Liver (tissue), 8 donors: ENCODE measurements at regions not wholly inside any gene's neighbourhood (a gene's known extent, or its start where the extent isn't known, plus 50 kb on each side); places are given as distances from the start of the nearest gene placed in this dataset.

Source experiments
- DNase-seq: peaks from one replicate; pipeline ENCODE4 v3.0.0-alpha.2; 2017; ENCODE audit warnings: low spot score
- H3K27ac ChIP-seq, 2 donors: one replicate each; pipeline ENCODE4 v1.7.0; 2013; ENCODE audit warnings: inconsistent platforms in 2 of 2, low read length in 2 of 2, control low read depth in 1 of 2, low read depth in 1 of 2, mild to moderate bottlenecking in 1 of 2
- H3K27me3 ChIP-seq, 4 donors: one replicate each; pipeline versions ENCODE4 v1.6.1 to v1.7.0; 2013; ENCODE audit warnings: low read length in 3 of 4, inconsistent platforms in 1 of 4, mild to moderate bottlenecking in 1 of 4, moderate library complexity in 1 of 4; ENCODE audit not compliant: control insufficient read depth in 4 of 4, insufficient read depth in 4 of 4
- H3K36me3 ChIP-seq, 4 donors: one replicate each; pipeline versions ENCODE4 v1.6.1 to v1.7.0; 2013; ENCODE audit warnings: low read length in 3 of 4, mild to moderate bottlenecking in 3 of 4, low read depth in 1 of 4, moderate library complexity in 1 of 4; ENCODE audit not compliant: control insufficient read depth in 4 of 4, insufficient read depth in 3 of 4
- H3K4me1 ChIP-seq, 4 donors: one replicate each; pipeline versions ENCODE4 v1.6.1 to v1.7.0; 2013; ENCODE audit warnings: low read length in 3 of 4, mild to moderate bottlenecking in 3 of 4, moderate library complexity in 1 of 4; ENCODE audit not compliant: control insufficient read depth in 4 of 4, insufficient read depth in 4 of 4
- H3K4me3 ChIP-seq, 3 donors: one replicate each; pipeline versions ENCODE4 v1.6.1 to v1.7.0; 2013; ENCODE audit warnings: low read length in 3 of 3, control low read depth in 1 of 3, low read depth in 1 of 3, mild to moderate bottlenecking in 1 of 3
- H3K9ac ChIP-seq, 2 donors: one replicate each; pipeline ENCODE4 v1.7.0; 2013; ENCODE audit warnings: low read length in 2 of 2, mild to moderate bottlenecking in 2 of 2, moderate library complexity in 2 of 2, control low read depth in 1 of 2, low read depth in 1 of 2
- H3K9me3 ChIP-seq, 4 donors: one replicate each; pipeline versions ENCODE4 v1.6.1 to v1.7.0; 2013; ENCODE audit warnings: low read length in 3 of 4; ENCODE audit not compliant: control insufficient read depth in 4 of 4
- EGR1 ChIP-seq, 2 donors: IDR thresholded peaks; 2 replicates each; pipeline ENCODE4 v1.6.1; 2016 to 2018; ENCODE audit warnings: antibody characterized with exemption in 2 of 2, low read depth in 2 of 2
- FOXA1 ChIP-seq: IDR thresholded peaks from 2 replicates; pipeline ENCODE4 v1.6.1; 2016; ENCODE audit warnings: antibody characterized with exemption
- FOXA2 ChIP-seq: IDR thresholded peaks from 2 replicates; pipeline ENCODE4 v1.6.1; 2016; ENCODE audit warnings: antibody characterized with exemption
- GABPA ChIP-seq, 2 donors: IDR thresholded peaks in 1 of 2; conservative IDR thresholded peaks in 1 of 2; 2 replicates each; pipeline ENCODE4 v1.6.1; 2016; ENCODE audit warnings: antibody characterized with exemption in 2 of 2, mild to moderate bottlenecking in 1 of 2, moderate library complexity in 1 of 2
- HNF4A ChIP-seq, 2 donors: conservative IDR thresholded peaks; 2 replicates each; pipeline ENCODE4 v1.6.1; 2016; ENCODE audit warnings: antibody characterized with exemption in 2 of 2, mild to moderate bottlenecking in 2 of 2
- MAX ChIP-seq: IDR thresholded peaks from 2 replicates; pipeline ENCODE4 v1.6.1; 2016; ENCODE audit warnings: antibody characterized with exemption
- NR2F2 ChIP-seq: IDR thresholded peaks from 2 replicates; pipeline ENCODE4 v1.6.1; 2016; ENCODE audit warnings: antibody characterized with exemption
- RAD21 ChIP-seq, 2 donors: IDR thresholded peaks; 2 replicates each; pipeline ENCODE4 v1.6.1; 2016; ENCODE audit warnings: antibody characterized with exemption in 2 of 2, mild to moderate bottlenecking in 2 of 2
- RXRA ChIP-seq, 2 donors: IDR thresholded peaks; 2 replicates each; pipeline ENCODE4 v1.6.1; 2017 to 2018; ENCODE audit warnings: antibody characterized with exemption in 2 of 2, mild to moderate bottlenecking in 1 of 2
- SP1 ChIP-seq: IDR thresholded peaks from 2 replicates; pipeline ENCODE4 v1.6.1; 2018; ENCODE audit warnings: antibody characterized with exemption, mild to moderate bottlenecking
- TAF1 ChIP-seq: conservative IDR thresholded peaks from 2 replicates; pipeline ENCODE4 v1.6.1; 2016; ENCODE audit warnings: antibody characterized with exemption, mild to moderate bottlenecking
- YY1 ChIP-seq: IDR thresholded peaks from 2 replicates; pipeline ENCODE4 v1.6.1; 2016; ENCODE audit warnings: antibody characterized with exemption, mild to moderate bottlenecking
- WGBS: extraction: QIAGEN DNeasy Blood & Tissue Kit; methylation state at CpG from one replicate; pipeline ENCODE4 v1.1.7; 2013; 5-methylcytosine and 5-hydroxymethylcytosine counted together
- TF ChIP-seq, protein P1 (sequence below): IDR thresholded peaks from 2 replicates; pipeline ENCODE4 v1.6.1; 2016; ENCODE audit warnings: antibody characterized with exemption
- TF ChIP-seq, protein P2 (sequence below): IDR thresholded peaks from 2 replicates; pipeline ENCODE4 v1.6.1; 2016; ENCODE audit warnings: antibody characterized with exemption, mild to moderate bottlenecking
- TF ChIP-seq, protein P3 (sequence below): fragments of 150-350 bp; IDR thresholded peaks from 2 replicates; pipeline ENCODE4 v1.5.1; 2017; ENCODE audit warnings: improper control_type of control experiment, low read depth, low read length; ENCODE audit not compliant: missing input control
- TF ChIP-seq, protein P4 (sequence below): IDR thresholded peaks from 2 replicates; pipeline ENCODE4 v1.6.1; 2016; ENCODE audit warnings: antibody characterized with exemption
- donor health status: healthy.
- donor health status: healthy.
- donor health status: healthy.
- donor health status: healthy.
- donor health status: healthy.

GRCh38 chr2:184413671-184414229 is 184.6 kb upstream of the ZNF804A start:
- H3K27ac ChIP-seq: no peak overlapping the region
- no peaks in the 10 kb centered on the region for H3K9me3 ChIP-seq
- H3K27me3 ChIP-seq: no peaks in the 10 kb centered on the region
- H3K4me1 ChIP-seq: no peaks in the 10 kb centered on the region
- TF ChIP-seq, protein P1, sequence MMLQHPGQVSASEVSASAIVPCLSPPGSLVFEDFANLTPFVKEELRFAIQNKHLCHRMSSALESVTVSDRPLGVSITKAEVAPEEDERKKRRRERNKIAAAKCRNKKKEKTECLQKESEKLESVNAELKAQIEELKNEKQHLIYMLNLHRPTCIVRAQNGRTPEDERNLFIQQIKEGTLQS: no peak
- TF ChIP-seq EGR1 (IDR thresholded peaks at IDR 0.05; ENCODE audit: low read depth in 2 of 2) (no peak), YY1 (no peak), TAF1 (no peak), FOXA1 (no peak), NR2F2 (no peak), HNF4A (conservative IDR thresholded peaks at IDR 0.05) (no peak), RXRA (IDR thresholded peaks at IDR 0.05) (no peak), MAX (no peak), RAD21 (IDR thresholded peaks at IDR 0.05) (no peak), GABPA (IDR thresholded peaks at IDR 0.05 in 1 of 2, conservative IDR thresholded peaks at IDR 0.05 in 1 of 2) (no peak), SP1 (no peak), FOXA2 (no peak)
- TF ChIP-seq, protein P2, sequence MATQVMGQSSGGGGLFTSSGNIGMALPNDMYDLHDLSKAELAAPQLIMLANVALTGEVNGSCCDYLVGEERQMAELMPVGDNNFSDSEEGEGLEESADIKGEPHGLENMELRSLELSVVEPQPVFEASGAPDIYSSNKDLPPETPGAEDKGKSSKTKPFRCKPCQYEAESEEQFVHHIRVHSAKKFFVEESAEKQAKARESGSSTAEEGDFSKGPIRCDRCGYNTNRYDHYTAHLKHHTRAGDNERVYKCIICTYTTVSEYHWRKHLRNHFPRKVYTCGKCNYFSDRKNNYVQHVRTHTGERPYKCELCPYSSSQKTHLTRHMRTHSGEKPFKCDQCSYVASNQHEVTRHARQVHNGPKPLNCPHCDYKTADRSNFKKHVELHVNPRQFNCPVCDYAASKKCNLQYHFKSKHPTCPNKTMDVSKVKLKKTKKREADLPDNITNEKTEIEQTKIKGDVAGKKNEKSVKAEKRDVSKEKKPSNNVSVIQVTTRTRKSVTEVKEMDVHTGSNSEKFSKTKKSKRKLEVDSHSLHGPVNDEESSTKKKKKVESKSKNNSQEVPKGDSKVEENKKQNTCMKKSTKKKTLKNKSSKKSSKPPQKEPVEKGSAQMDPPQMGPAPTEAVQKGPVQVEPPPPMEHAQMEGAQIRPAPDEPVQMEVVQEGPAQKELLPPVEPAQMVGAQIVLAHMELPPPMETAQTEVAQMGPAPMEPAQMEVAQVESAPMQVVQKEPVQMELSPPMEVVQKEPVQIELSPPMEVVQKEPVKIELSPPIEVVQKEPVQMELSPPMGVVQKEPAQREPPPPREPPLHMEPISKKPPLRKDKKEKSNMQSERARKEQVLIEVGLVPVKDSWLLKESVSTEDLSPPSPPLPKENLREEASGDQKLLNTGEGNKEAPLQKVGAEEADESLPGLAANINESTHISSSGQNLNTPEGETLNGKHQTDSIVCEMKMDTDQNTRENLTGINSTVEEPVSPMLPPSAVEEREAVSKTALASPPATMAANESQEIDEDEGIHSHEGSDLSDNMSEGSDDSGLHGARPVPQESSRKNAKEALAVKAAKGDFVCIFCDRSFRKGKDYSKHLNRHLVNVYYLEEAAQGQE: no peak
- TF ChIP-seq, protein P3, sequence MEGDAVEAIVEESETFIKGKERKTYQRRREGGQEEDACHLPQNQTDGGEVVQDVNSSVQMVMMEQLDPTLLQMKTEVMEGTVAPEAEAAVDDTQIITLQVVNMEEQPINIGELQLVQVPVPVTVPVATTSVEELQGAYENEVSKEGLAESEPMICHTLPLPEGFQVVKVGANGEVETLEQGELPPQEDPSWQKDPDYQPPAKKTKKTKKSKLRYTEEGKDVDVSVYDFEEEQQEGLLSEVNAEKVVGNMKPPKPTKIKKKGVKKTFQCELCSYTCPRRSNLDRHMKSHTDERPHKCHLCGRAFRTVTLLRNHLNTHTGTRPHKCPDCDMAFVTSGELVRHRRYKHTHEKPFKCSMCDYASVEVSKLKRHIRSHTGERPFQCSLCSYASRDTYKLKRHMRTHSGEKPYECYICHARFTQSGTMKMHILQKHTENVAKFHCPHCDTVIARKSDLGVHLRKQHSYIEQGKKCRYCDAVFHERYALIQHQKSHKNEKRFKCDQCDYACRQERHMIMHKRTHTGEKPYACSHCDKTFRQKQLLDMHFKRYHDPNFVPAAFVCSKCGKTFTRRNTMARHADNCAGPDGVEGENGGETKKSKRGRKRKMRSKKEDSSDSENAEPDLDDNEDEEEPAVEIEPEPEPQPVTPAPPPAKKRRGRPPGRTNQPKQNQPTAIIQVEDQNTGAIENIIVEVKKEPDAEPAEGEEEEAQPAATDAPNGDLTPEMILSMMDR: no peak
- TF ChIP-seq, protein P4, sequence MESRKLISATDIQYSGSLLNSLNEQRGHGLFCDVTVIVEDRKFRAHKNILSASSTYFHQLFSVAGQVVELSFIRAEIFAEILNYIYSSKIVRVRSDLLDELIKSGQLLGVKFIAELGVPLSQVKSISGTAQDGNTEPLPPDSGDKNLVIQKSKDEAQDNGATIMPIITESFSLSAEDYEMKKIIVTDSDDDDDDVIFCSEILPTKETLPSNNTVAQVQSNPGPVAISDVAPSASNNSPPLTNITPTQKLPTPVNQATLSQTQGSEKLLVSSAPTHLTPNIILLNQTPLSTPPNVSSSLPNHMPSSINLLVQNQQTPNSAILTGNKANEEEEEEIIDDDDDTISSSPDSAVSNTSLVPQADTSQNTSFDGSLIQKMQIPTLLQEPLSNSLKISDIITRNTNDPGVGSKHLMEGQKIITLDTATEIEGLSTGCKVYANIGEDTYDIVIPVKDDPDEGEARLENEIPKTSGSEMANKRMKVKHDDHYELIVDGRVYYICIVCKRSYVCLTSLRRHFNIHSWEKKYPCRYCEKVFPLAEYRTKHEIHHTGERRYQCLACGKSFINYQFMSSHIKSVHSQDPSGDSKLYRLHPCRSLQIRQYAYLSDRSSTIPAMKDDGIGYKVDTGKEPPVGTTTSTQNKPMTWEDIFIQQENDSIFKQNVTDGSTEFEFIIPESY: no peak
- H3K9ac ChIP-seq: no peak overlapping the region
- H3K4me3 ChIP-seq: no peak overlapping the region
- no peaks in the 10 kb centered on the region for H3K36me3 ChIP-seq
- WGBS: 91% methylated on average over 1 of the region's 1 CpG
- DNase-seq: no peak
